LNCaP clone FGC (cell line): ENCODE measurements at regions not wholly inside any gene's neighbourhood (a gene's known extent, or its start where the extent isn't known, plus 50 kb on each side); places are given as distances from the start of the nearest gene placed in this dataset.

Experiments
- DNase-seq: peaks from one replicate; pipeline ENCODE4 v3.0.0-alpha.2; 2011; ENCODE audit warnings: low read depth
- H3K4me3 ChIP-seq: 2 replicates; pipeline ENCODE4 v1.5.1; 2011; ENCODE audit warnings: mild to moderate bottlenecking, low read depth, low read length, control low read depth
- CTCF ChIP-seq: IDR thresholded peaks from 2 replicates; pipeline ENCODE4 v1.5.1; 2012; ENCODE audit warnings: mild to moderate bottlenecking; ENCODE audit not compliant: control insufficient read depth, insufficient read depth; ENCODE audit errors: extremely low read depth

DNA sequence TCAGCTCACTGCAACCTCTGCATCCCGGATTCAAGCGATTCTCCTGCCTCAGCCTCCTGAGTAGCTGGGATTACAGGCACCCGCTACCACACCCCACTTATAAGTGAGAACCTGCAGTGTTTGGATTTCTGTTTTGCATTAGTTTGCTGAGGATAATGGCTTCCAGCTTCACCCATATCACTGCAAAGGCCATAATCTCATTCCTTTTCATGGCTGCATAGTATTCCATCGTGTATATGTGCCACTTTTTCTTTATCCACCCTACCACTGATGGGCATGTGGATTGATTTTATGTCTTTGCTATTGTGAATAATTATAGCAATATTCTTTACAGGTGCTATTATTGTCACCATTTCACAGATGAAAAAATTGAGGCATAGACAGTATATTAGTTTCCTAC is 301.0 kb upstream of the MAF start:
- no peak for DNase-seq
- no peak for TF ChIP-seq CTCF
- no peak overlapping the region for H3K4me3 ChIP-seq

GRCh38 chr16:79899716-79900115 is 299.2 kb upstream of the MAF start:
- DNase-seq, result no peak
- no peak for TF ChIP-seq CTCF

DNA sequence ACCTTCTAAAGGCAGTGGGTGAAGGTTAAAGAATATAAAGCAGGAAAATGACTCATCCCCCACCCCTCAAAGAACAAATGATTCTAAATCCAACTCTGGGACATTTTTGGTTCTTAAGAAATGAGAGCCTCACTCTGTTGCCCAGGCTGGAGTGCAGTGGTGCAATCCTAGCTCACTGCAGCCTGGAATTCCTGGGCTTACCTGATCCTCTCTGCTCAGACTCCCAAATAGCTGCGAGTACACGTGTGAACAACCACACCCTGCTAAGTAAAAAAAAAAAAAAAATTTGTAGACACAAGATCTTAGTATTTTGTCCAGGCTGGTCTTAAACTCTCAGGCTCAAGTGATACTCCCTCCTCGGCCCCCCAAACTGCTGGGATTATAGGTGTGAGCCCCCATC is 298.8 kb upstream of the MAF start:
- H3K4me3 ChIP-seq, result no peak overlapping the region
- no peak for DNase-seq
- no peak for TF ChIP-seq CTCF

More at GRCh38 chr16:79899716-79900115, 299.2 kb upstream of the MAF start:
- H3K4me3 ChIP-seq, result no peak overlapping the region

GRCh38 chr16:79898703-79899102 is 298.2 kb upstream of the MAF start:
- no peak overlapping the region for H3K4me3 ChIP-seq
- TF ChIP-seq CTCF, result no peak
- DNase-seq, result no peak

DNA sequence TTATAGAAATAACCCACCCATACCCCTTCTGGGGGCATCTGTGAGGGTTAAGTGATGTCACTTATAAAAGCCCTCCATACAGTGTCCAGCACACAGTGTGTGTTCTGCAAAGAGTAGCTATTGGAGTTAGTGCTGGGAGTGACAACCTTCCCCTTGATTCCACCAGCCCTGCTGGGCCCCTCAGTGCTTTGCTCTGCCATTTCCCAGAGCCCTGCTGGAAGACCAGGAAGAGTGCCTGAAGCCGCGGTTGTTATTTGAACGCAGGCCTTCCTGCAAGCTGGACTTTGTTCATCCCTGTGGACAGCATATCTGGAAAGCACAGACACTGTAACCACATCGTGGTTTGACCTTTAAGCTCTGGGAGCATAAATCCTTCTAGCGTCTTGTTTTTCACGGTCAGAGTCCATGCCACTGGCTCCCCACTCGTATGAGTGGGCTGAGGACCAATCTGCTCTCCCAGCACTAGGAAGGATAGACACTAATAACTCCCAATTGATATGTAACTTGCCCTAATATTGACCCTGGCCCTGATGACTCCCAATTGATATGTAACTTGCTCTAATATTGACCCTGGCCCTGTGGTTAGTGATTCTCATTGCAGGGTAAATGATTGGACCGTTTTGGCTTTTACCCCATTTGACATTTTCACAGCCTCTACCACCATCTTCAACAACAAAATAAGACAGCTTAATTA is 297.1 kb upstream of the MAF start:
- TF ChIP-seq CTCF, result no peak
- DNase-seq, result no peak
- H3K4me3 ChIP-seq, result no peak overlapping the region

DNA sequence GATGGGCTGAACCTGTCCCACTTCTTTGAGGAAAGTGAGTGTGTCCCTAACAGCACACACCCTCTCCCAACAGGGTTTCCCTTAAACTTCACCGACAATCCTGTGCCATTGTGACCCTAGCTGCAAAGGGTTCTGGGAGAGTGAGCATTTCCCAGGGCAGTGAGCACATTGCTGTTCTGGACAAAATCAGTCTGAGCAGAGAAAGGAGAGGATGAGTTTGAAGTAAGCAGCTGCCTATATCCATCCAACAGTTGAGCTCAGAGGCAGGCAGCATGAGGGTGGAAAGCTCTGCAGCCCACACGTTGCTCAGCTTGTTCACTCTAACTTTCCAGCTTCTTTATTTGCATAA is 296.5 kb upstream of the MAF start:
- no peak for DNase-seq
- H3K4me3 ChIP-seq, result no peak overlapping the region
- TF ChIP-seq CTCF, result no peak

DNA sequence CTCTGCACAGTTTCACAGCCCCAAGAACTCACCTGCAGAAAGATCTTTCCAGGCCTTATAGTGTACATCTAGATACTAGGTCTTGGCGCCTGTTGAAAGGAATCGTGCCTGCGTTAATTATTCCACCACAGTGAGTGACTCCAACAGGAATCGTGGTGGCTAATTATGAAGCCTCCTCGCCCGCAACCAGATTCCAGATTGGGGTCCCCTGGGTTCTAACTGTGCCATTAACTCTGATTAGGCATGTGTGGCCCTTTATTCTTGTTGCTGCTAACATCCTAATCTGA is 295.3 kb upstream of the MAF start:
- no peak for DNase-seq
- no peak for TF ChIP-seq CTCF
- no peak overlapping the region for H3K4me3 ChIP-seq
